Testis (tissue), 2 donors: ENCODE measurements at regions not wholly inside any gene's neighbourhood (a gene's known extent, or its start where the extent isn't known, plus 50 kb on each side); places are given as distances from the start of the nearest gene placed in this dataset.
A peak's percentile ranks its signal among the peaks of the same experiment; 100 is the strongest.

Experiments
- DNase-seq: peaks from one replicate; pipeline ENCODE4 v3.0.0-alpha.2; 2019
- H3K27ac ChIP-seq, 2 donors: fragments of 200-600 bp; sonication (generic); one replicate each; pipeline ENCODE4 v1.5.1; 2019
- H3K27me3 ChIP-seq: fragments of 200-600 bp; sonication (generic); one replicate; pipeline ENCODE4 v1.5.1; 2019
- H3K36me3 ChIP-seq: fragments of 200-600 bp; sonication (generic); one replicate; pipeline ENCODE4 v1.5.1; 2017; ENCODE audit warnings: low read depth; ENCODE audit errors: missing control alignments
- H3K4me1 ChIP-seq: fragments of 200-600 bp; sonication (generic); one replicate; pipeline ENCODE4 v1.5.1; 2019
- H3K4me3 ChIP-seq, 2 donors: fragments of 200-600 bp; sonication (generic); one replicate each; pipeline ENCODE4 v1.5.1; 2017 to 2019
- H3K9me3 ChIP-seq: fragments of 200-600 bp; sonication (generic); one replicate; pipeline ENCODE4 v1.5.1; 2017
- CTCF ChIP-seq, 3 experiments: fragments of 450-650 bp in 2 of 3; fragments of 200-600 bp in 1 of 3; sonication (generic) in 1 of 3; IDR thresholded peaks; one replicate each; pipeline ENCODE4 v1.5.1; 2016 to 2019; ENCODE audit warnings: antibody characterized with exemption in 3 of 3, mild to moderate bottlenecking in 2 of 3, moderate library complexity in 1 of 3
- POLR2A ChIP-seq: fragments of 450-650 bp; IDR thresholded peaks from one replicate; pipeline ENCODE4 v1.6.1; 2017; ENCODE audit warnings: antibody characterized with exemption, mild to moderate bottlenecking, moderate library complexity
- WGBS, 2 donors: methylation state at CpG; one replicate each; pipeline ENCODE4 v1.1.5; 2018; 5-methylcytosine and 5-hydroxymethylcytosine counted together
- intact Hi-C: fragments of 100-400 bp; cut with DNase I; formaldehyde crosslinking; loops from one replicate; pipeline ENCODE4 v1.15.1; 2023; ENCODE audit warnings: low total_unique reads

GRCh38 chr5:173670791-173671120 lies 54.3 kb upstream of the BOD1 start:
- Histone ChIP-seq H3K27ac (no peak overlapping the region), H3K27me3 (no peaks in the 10 kb centered on the region), H3K4me1 (peaks cover 8% of the 10 kb centered on the region), H3K4me3 (no peak overlapping the region), H3K36me3 (no peaks in the 10 kb centered on the region), H3K9me3 (no peaks in the 10 kb centered on the region)
- intact Hi-C loops: no loop called here
- TF ChIP-seq CTCF (IDR thresholded peaks at IDR 0.05): no peak
- TF ChIP-seq POLR2A: no peak
- WGBS, 2 donors: 31 to 39% methylated on average over 12 of the region's 12 CpGs
- no peak for DNase-seq

- WGBS, 2 donors: 71 to 79% methylated on average over 13 to 16 of the region's 16 CpGs
- Histone ChIP-seq H3K36me3 (no peaks in the 10 kb centered on the region), H3K9me3 (no peaks in the 10 kb centered on the region), H3K27me3 (no peaks in the 10 kb centered on the region), H3K4me3 (no peak overlapping the region), H3K27ac (no peak overlapping the region), H3K4me1 (peaks cover 8% of the 10 kb centered on the region)
- intact Hi-C loops: no loop called here
- peak; percentile 56 for DNase-seq
- TF ChIP-seq POLR2A (no peak), CTCF (IDR thresholded peaks at IDR 0.05) (no peak)
Observed at GRCh38 chr5:173671121-173671949, 54.9 kb upstream of the BOD1 start.

GRCh38 chr5:173672166-173672565 lies 55.7 kb upstream of the BOD1 start:
- no peak for DNase-seq
- peaks cover 8% of the 10 kb centered on the region for H3K4me1 ChIP-seq
- no peak overlapping the region for H3K27ac ChIP-seq
- H3K4me3 ChIP-seq: no peak overlapping the region
- H3K27me3 ChIP-seq: no peaks in the 10 kb centered on the region
- intact Hi-C loops: no loop called here
- no peak for TF ChIP-seq POLR2A
- no peak for TF ChIP-seq CTCF (IDR thresholded peaks at IDR 0.05)
- WGBS, 2 donors: 74 to 88% methylated on average over 8 of the region's 8 CpGs
- no peaks in the 10 kb centered on the region for H3K36me3 ChIP-seq
- H3K9me3 ChIP-seq: no peaks in the 10 kb centered on the region

GRCh38 chr5:173672891-173673290 lies 56.4 kb upstream of the BOD1 start:
- no peak overlapping the region for H3K27ac ChIP-seq
- H3K27me3 ChIP-seq: no peaks in the 10 kb centered on the region
- TF ChIP-seq POLR2A (no peak), CTCF (IDR thresholded peaks at IDR 0.05) (no peak)
- no peak for DNase-seq
- intact Hi-C loops: no loop called here
- H3K4me1 ChIP-seq: peaks cover 8% of the 10 kb centered on the region
- no peaks in the 10 kb centered on the region for H3K36me3 ChIP-seq
- 78 to 86% methylated on average over 11 of the region's 11 CpGs for WGBS, 2 donors
- H3K4me3 ChIP-seq: no peak overlapping the region
- no peaks in the 10 kb centered on the region for H3K9me3 ChIP-seq
